ENCODE measurements at regions not wholly inside any gene's neighbourhood (a gene's known extent, or its start where the extent isn't known, plus 50 kb on each side); places are given as distances from the start of the nearest gene placed in this dataset.

DNA sequence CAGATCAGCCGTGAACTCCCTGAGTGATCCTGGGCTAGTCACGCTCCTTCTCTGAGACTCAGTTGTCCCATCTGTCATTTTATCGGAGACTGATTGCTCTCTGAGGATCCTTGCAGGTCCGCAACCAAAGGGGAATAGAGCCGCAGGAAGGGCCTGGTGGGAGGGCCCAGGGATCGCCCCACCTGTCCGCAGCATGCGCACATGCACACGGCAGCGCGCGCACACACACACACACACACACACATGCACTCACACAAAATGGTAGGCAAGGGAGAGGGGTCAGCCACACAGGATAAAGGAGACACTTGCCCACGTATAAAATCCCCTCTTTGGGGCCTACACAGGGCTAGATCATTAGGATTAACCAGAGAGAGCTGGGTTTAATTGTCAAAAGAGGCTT lies 95.6 kb upstream of the FOXP4 start:
- H3K4me1 ChIP-seq (ENCODE audit: control insufficient read depth in 3 of 3, insufficient read depth in 2 of 3, low read depth in 1 of 3, low read length in 2 of 3), result peaks cover 0 to 61% (median 4%) of the 10 kb centered on the region in 3 donors
- H3K27me3 ChIP-seq (ENCODE audit: control insufficient read depth in 3 of 3, insufficient read depth in 3 of 3, low read length in 3 of 3), result no peaks in the 10 kb centered on the region
- 88 to 91% (median 90%) methylated on average over 13 of the region's 13 CpGs for WGBS, 3 donors
- H3K9me3 ChIP-seq (ENCODE audit: control insufficient read depth in 2 of 2, insufficient read depth in 1 of 2, low read depth in 1 of 2, low read length in 1 of 2), result no peaks in the 10 kb centered on the region
- H3K27ac ChIP-seq (ENCODE audit: low read depth in 1 of 3, low read length in 2 of 3), result peak overlapping the region in 1 of 3 donors; percentile 84
- H3K4me3 ChIP-seq (ENCODE audit: low read depth in 1 of 3, low read length in 3 of 3), result no peak overlapping the region
- no peaks in the 10 kb centered on the region for H3K36me3 ChIP-seq (ENCODE audit: control insufficient read depth in 3 of 3, insufficient read depth in 2 of 3, low read depth in 1 of 3, low read length in 3 of 3)
- DNase-seq (no peak), FAIRE-seq (no peak)

DNA sequence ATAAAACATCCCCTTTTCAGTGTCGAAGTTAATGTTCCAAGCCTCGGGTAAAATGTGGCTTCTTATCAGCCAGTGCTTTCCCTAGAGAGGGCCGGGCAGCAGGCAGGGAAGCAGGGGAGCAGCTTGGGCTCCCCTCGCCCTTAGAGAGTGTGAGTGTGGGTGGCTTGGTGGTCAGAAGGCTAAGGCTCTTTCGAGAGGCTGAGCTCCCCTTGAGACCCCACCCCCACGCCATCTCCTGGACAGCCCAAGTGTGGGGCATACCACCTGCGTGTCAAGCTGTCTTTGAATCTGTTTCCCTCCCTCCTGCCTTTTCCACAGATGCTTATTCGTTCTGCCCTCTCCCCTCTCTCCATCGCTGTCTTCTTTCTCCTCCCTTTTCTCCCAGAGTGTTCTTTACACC lies 95.1 kb upstream of the FOXP4 start:
- H3K4me3 ChIP-seq (ENCODE audit: low read depth in 1 of 3, low read length in 3 of 3), result no peak overlapping the region
- DNase-seq (peak in 1 of 2 donors; percentile 58), FAIRE-seq (no peak)
- H3K36me3 ChIP-seq (ENCODE audit: control insufficient read depth in 3 of 3, insufficient read depth in 2 of 3, low read depth in 1 of 3, low read length in 3 of 3), result no peaks in the 10 kb centered on the region
- no peaks in the 10 kb centered on the region for H3K27me3 ChIP-seq (ENCODE audit: control insufficient read depth in 3 of 3, insufficient read depth in 3 of 3, low read length in 3 of 3)
- H3K4me1 ChIP-seq (ENCODE audit: control insufficient read depth in 3 of 3, insufficient read depth in 2 of 3, low read depth in 1 of 3, low read length in 2 of 3), result peaks cover 0 to 66% (median 4%) of the 10 kb centered on the region in 3 donors
- no peaks in the 10 kb centered on the region for H3K9me3 ChIP-seq (ENCODE audit: control insufficient read depth in 2 of 2, insufficient read depth in 1 of 2, low read depth in 1 of 2, low read length in 1 of 2)
- WGBS, 3 donors, result 30 to 60% (median 50%) methylated on average over 9 of the region's 9 CpGs
- peak overlapping the region in 1 of 3 donors; percentile 21 for H3K27ac ChIP-seq (ENCODE audit: low read depth in 1 of 3, low read length in 2 of 3)

DNA sequence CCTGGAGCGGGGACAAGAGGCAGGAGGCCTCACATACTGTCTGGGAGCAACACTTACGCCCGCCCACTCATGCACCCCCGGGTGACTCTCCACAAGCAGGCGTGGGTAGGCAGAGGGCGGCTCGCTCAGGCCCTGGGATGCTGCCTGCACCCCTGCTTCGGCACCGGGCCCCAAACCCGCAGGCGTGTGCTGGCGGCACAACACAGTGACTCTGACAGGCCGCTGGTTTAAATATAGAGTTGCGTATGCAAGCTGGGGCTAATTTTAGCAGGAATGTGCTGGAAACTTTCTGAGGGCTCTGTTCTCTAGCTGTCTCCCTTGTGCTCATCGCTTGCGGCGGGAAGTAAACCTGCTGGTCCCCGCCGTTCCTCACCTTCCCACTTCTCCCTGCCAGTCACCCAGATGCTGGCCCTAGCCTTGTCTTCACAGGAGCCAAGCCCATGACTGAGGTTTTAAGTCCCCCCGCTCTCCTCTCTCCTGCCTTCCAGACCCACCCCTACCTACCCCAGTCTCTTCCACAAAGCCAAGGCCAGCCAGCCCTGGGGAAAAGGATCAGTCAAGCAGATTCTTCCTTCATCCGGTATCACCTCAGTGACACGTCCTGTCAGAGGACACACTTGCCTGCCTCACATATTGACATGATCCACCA lies 94.5 kb upstream of the FOXP4 start:
- 66 to 86% (median 74%) methylated on average over 22 of the region's 22 CpGs for WGBS, 3 donors
- Histone ChIP-seq H3K36me3 (ENCODE audit: control insufficient read depth in 3 of 3, insufficient read depth in 2 of 3, low read depth in 1 of 3, low read length in 3 of 3) (no peaks in the 10 kb centered on the region), H3K4me1 (ENCODE audit: control insufficient read depth in 3 of 3, insufficient read depth in 2 of 3, low read depth in 1 of 3, low read length in 2 of 3) (peaks cover 0 to 72% (median 4%) of the 10 kb centered on the region in 3 donors), H3K4me3 (ENCODE audit: low read depth in 1 of 3, low read length in 3 of 3) (no peak overlapping the region), H3K27me3 (ENCODE audit: control insufficient read depth in 3 of 3, insufficient read depth in 3 of 3, low read length in 3 of 3) (no peaks in the 10 kb centered on the region), H3K9me3 (ENCODE audit: control insufficient read depth in 2 of 2, insufficient read depth in 1 of 2, low read depth in 1 of 2, low read length in 1 of 2) (no peaks in the 10 kb centered on the region), H3K27ac (ENCODE audit: low read depth in 1 of 3, low read length in 2 of 3) (peak overlapping the region in 2 of 3 donors; percentile 41 to 52)
- DNase-seq (no peak), FAIRE-seq (no peak)

DNA sequence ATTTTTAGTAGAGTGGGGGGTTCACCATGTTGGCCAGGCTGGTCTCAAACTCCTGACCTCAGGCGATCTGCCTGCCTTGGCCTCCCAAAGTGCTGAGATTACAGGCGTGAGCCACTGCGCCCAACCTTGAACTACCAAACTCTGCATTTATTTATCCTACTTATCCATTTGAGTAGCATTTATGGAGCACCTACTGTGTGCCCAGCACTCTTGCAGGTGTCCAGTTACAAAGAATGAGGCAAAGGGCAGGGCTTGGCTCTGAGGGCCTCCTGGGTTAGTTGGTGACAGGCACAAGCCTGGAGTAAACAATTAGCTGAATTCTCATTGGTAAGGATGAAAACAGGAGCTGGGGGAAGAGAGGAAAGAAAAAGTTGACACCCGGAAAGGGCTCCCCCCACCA lies 93.4 kb upstream of the FOXP4 start:
- no peaks in the 10 kb centered on the region for H3K36me3 ChIP-seq (ENCODE audit: control insufficient read depth in 3 of 3, insufficient read depth in 2 of 3, low read depth in 1 of 3, low read length in 3 of 3)
- 83 to 92% (median 89%) methylated on average over 4 of the region's 4 CpGs for WGBS, 3 donors
- peaks cover 0 to 82% (median 4%) of the 10 kb centered on the region in 3 donors for H3K4me1 ChIP-seq (ENCODE audit: control insufficient read depth in 3 of 3, insufficient read depth in 2 of 3, low read depth in 1 of 3, low read length in 2 of 3)
- H3K4me3 ChIP-seq (ENCODE audit: low read depth in 1 of 3, low read length in 3 of 3), result no peak overlapping the region
- no peak for DNase-seq
- FAIRE-seq, result no peak
- no peaks in the 10 kb centered on the region for H3K9me3 ChIP-seq (ENCODE audit: control insufficient read depth in 2 of 2, insufficient read depth in 1 of 2, low read depth in 1 of 2, low read length in 1 of 2)
- no peaks in the 10 kb centered on the region for H3K27me3 ChIP-seq (ENCODE audit: control insufficient read depth in 3 of 3, insufficient read depth in 3 of 3, low read length in 3 of 3)
- no peak overlapping the region for H3K27ac ChIP-seq (ENCODE audit: low read depth in 1 of 3, low read length in 2 of 3)

DNA sequence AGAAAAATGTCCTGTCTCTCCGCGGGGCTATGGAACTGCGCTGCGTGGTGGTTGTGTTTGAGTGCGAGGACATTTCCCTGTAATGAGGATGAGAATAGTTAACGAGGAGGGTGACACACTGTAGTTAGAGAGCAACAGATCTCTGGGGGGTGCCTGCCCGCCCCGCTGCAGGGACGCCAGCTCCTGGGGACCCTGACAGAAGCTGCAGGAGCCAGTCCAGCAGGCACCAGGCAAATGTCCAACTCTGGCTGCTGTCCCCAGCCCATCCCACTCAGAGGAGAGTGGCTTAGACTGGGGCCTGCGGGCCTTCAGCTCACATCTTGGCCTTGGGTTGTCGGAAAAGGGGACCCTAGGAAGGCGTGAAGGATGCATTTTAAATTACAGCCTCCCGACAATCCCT lies 92.9 kb upstream of the FOXP4 start:
- no peaks in the 10 kb centered on the region for H3K27me3 ChIP-seq (ENCODE audit: control insufficient read depth in 3 of 3, insufficient read depth in 3 of 3, low read length in 3 of 3)
- no peak overlapping the region for H3K27ac ChIP-seq (ENCODE audit: low read depth in 1 of 3, low read length in 2 of 3)
- no peaks in the 10 kb centered on the region for H3K36me3 ChIP-seq (ENCODE audit: control insufficient read depth in 3 of 3, insufficient read depth in 2 of 3, low read depth in 1 of 3, low read length in 3 of 3)
- FAIRE-seq (no peak), DNase-seq (no peak)
- H3K9me3 ChIP-seq (ENCODE audit: control insufficient read depth in 2 of 2, insufficient read depth in 1 of 2, low read depth in 1 of 2, low read length in 1 of 2), result no peaks in the 10 kb centered on the region
- H3K4me1 ChIP-seq (ENCODE audit: control insufficient read depth in 3 of 3, insufficient read depth in 2 of 3, low read depth in 1 of 3, low read length in 2 of 3), result peaks cover 0 to 80% (median 4%) of the 10 kb centered on the region in 3 donors
- no peak overlapping the region for H3K4me3 ChIP-seq (ENCODE audit: low read depth in 1 of 3, low read length in 3 of 3)
- WGBS, 3 donors, result 91 to 95% (median 93%) methylated on average over 13 of the region's 13 CpGs

DNA sequence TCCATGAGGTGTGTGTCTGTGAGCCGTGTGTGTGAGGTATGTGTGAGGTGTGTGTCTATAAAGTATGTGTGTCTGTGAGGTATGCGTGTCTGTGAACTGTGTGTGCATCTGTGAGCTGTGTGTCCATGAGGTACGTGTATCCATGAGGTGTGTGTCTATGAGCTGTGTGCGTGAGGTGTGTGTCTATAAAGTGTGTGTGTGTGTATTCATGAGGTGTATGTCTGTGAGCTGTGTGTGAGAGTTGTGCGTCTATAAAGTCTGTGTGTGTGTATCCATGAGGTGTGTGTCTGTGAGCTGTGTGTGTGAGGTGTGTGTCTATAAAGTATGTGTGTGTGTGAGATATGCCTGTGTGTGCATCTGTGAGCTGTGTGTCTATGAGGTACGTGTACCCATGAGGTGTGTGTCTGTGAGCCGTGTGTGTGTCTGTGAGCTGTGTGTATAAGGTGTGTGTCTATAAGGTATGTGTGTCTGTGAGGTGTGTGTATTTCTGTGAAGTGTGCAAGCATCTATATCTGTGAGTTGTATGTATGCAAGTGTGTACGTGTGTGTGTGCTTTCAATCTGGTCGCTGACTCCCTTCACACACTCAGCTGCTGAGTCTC lies 91.9 kb upstream of the FOXP4 start:
- no peak for FAIRE-seq
- H3K4me1 ChIP-seq (ENCODE audit: control insufficient read depth in 3 of 3, insufficient read depth in 2 of 3, low read depth in 1 of 3, low read length in 2 of 3), result peaks cover 0 to 69% (median 4%) of the 10 kb centered on the region in 3 donors

DNA sequence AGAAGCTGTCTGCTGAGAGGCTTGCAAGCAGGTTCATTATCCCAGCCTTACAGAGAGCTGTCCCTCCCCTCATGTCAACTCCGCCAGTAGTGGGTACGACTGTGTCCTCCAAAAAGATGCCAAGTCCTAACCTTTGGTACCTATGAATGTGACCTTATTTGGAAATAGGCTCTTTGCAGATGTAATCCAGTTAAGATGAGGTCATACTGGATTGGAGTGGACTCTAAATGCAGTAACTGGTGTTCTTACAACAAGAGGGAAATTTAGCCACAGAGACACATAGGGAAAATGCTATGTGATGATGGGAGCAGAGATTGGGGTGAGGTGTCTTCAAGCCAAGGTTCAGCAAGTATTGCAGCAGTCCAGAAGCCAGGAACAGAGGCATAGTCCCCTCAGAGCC lies 90.8 kb upstream of the FOXP4 start:
- 70 to 84% (median 75%) methylated on average over 2 of the region's 2 CpGs for WGBS, 3 donors
- H3K4me3 ChIP-seq (ENCODE audit: low read depth in 1 of 3, low read length in 3 of 3), result no peak overlapping the region
- H3K36me3 ChIP-seq (ENCODE audit: control insufficient read depth in 3 of 3, insufficient read depth in 2 of 3, low read depth in 1 of 3, low read length in 3 of 3), result no peaks in the 10 kb centered on the region
- DNase-seq, result no peak
- peaks cover 0 to 61% (median under 1%) of the 10 kb centered on the region in 3 donors for H3K4me1 ChIP-seq (ENCODE audit: control insufficient read depth in 3 of 3, insufficient read depth in 2 of 3, low read depth in 1 of 3, low read length in 2 of 3)
- H3K27ac ChIP-seq (ENCODE audit: low read depth in 1 of 3, low read length in 2 of 3), result peak overlapping the region in 1 of 3 donors; percentile 89
- no peak for FAIRE-seq
- H3K27me3 ChIP-seq (ENCODE audit: control insufficient read depth in 3 of 3, insufficient read depth in 3 of 3, low read length in 3 of 3), result no peaks in the 10 kb centered on the region
- H3K9me3 ChIP-seq (ENCODE audit: control insufficient read depth in 2 of 2, insufficient read depth in 1 of 2, low read depth in 1 of 2, low read length in 1 of 2), result no peaks in the 10 kb centered on the region

More for the DNA sequence above, 91.9 kb upstream of the FOXP4 start:
- Histone ChIP-seq H3K27ac (ENCODE audit: low read depth in 1 of 3, low read length in 2 of 3) (no peak overlapping the region), H3K27me3 (ENCODE audit: control insufficient read depth in 3 of 3, insufficient read depth in 3 of 3, low read length in 3 of 3) (no peaks in the 10 kb centered on the region), H3K36me3 (ENCODE audit: control insufficient read depth in 3 of 3, insufficient read depth in 2 of 3, low read depth in 1 of 3, low read length in 3 of 3) (no peaks in the 10 kb centered on the region), H3K4me3 (ENCODE audit: low read depth in 1 of 3, low read length in 3 of 3) (no peak overlapping the region), H3K9me3 (ENCODE audit: control insufficient read depth in 2 of 2, insufficient read depth in 1 of 2, low read depth in 1 of 2, low read length in 1 of 2) (no peaks in the 10 kb centered on the region)
- WGBS, 3 donors, result 91 to 93% (median 93%) methylated on average over 9 of the region's 9 CpGs
- no peak for DNase-seq

DNA sequence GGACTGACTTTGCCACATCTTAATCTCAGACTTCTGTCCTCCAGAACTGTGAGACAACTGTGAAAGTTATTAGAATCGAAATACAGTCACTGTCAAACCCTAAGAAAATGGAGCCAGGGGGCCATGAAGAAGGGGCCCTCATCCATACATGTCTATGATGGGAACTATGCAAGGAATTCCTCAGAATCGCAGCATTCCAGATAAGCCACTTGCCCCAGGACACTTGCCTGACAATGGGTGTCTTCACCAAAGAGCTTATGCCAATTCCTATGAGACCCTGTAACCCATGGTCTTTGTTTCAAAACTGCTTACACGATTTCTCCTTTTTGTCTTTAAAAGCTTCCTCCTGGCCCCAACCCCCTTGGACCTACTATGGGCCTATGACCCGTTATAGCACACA lies 90.4 kb upstream of the FOXP4 start:
- H3K27me3 ChIP-seq (ENCODE audit: control insufficient read depth in 3 of 3, insufficient read depth in 3 of 3, low read length in 3 of 3), result no peaks in the 10 kb centered on the region
- DNase-seq (no peak), FAIRE-seq (no peak)
- no peaks in the 10 kb centered on the region for H3K36me3 ChIP-seq (ENCODE audit: control insufficient read depth in 3 of 3, insufficient read depth in 2 of 3, low read depth in 1 of 3, low read length in 3 of 3)
- H3K4me1 ChIP-seq (ENCODE audit: control insufficient read depth in 3 of 3, insufficient read depth in 2 of 3, low read depth in 1 of 3, low read length in 2 of 3), result peaks cover 0 to 57% (median 0%) of the 10 kb centered on the region in 3 donors
- no peak overlapping the region for H3K4me3 ChIP-seq (ENCODE audit: low read depth in 1 of 3, low read length in 3 of 3)
- no peaks in the 10 kb centered on the region for H3K9me3 ChIP-seq (ENCODE audit: control insufficient read depth in 2 of 2, insufficient read depth in 1 of 2, low read depth in 1 of 2, low read length in 1 of 2)
- 49 to 69% (median 54%) methylated on average over 4 of the region's 4 CpGs for WGBS, 3 donors
- H3K27ac ChIP-seq (ENCODE audit: low read depth in 1 of 3, low read length in 2 of 3), result peak overlapping the region in 1 of 3 donors; percentile 89
